Uterus (tissue), 2 donors: ENCODE measurements at regions not wholly inside any gene's neighbourhood (a gene's known extent, or its start where the extent isn't known, plus 50 kb on each side); places are given as distances from the start of the nearest gene placed in this dataset.

Experiments used
- CTCF ChIP-seq, 4 experiments: fragments of 200-600 bp in 2 of 4; fragments of 450-650 bp in 2 of 4; sonication (generic) in 2 of 4; IDR thresholded peaks; one replicate each; pipeline ENCODE4 v1.5.1; 2016 to 2019; ENCODE audit warnings: antibody characterized with exemption in 4 of 4, mild to moderate bottlenecking in 2 of 4, moderate library complexity in 1 of 4
- POLR2A ChIP-seq, 2 donors: fragments of 450-650 bp; IDR thresholded peaks; one replicate each; pipeline ENCODE4 v1.6.1; 2016; ENCODE audit warnings: antibody characterized with exemption in 2 of 2, mild to moderate bottlenecking in 1 of 2, moderate library complexity in 1 of 2

- TF ChIP-seq CTCF (IDR thresholded peaks at IDR 0.05) (no peak), POLR2A (IDR thresholded peaks at IDR 0.05) (no peak)
Observed at GRCh38 chr9:82894548-82894947, 168.4 kb downstream of the RASEF start.
